Hepatocyte (in vitro differentiated cells): ENCODE measurements at regions not wholly inside any gene's neighbourhood (a gene's known extent, or its start where the extent isn't known, plus 50 kb on each side); places are given as distances from the start of the nearest gene placed in this dataset.

Experiments used
- DNase-seq: peaks from one replicate; pipeline ENCODE4 v3.0.0-alpha.2; 2016; ENCODE audit warnings: low spot score
- H2AFZ ChIP-seq: fragments of 200-600 bp; sonication (generic); 2 replicates; pipeline ENCODE4 v1.6.0; 2016; ENCODE audit warnings: antibody characterized with exemption, mild to moderate bottlenecking
- H3K27ac ChIP-seq: fragments of 200-600 bp; sonication (generic); 2 replicates; pipeline ENCODE4 v1.5.1; 2016; ENCODE audit warnings: mild to moderate bottlenecking
- H3K27me3 ChIP-seq: fragments of 200-600 bp; sonication (generic); 2 replicates; pipeline ENCODE4 v1.6.1; 2016
- H3K36me3 ChIP-seq: fragments of 200-600 bp; sonication (generic); replicated peaks from 2 replicates; pipeline ENCODE4 v1.5.1; 2016; ENCODE audit warnings: low read depth; ENCODE audit not compliant: insufficient read depth
- H3K4me1 ChIP-seq: fragments of 200-600 bp; sonication (generic); 2 replicates; pipeline ENCODE4 v1.5.1; 2016; ENCODE audit warnings: mild to moderate bottlenecking, moderate library complexity; ENCODE audit not compliant: insufficient read depth
- H3K4me2 ChIP-seq: fragments of 200-600 bp; sonication (generic); 2 replicates; pipeline ENCODE4 v1.6.0; 2016
- H3K4me3 ChIP-seq: fragments of 200-600 bp; sonication (generic); 2 replicates; pipeline ENCODE4 v1.5.1; 2016; ENCODE audit warnings: mild to moderate bottlenecking
- H3K79me2 ChIP-seq: fragments of 200-600 bp; sonication (generic); 2 replicates; pipeline ENCODE4 v1.6.0; 2017; ENCODE audit warnings: mild to moderate bottlenecking
- H3K9me2 ChIP-seq: fragments of 200-600 bp; sonication (generic); replicated peaks from 2 replicates; pipeline ENCODE4 v1.6.0; 2017; ENCODE audit warnings: mild to moderate bottlenecking; ENCODE audit not compliant: insufficient read depth
- H3K9me3 ChIP-seq: fragments of 200-600 bp; sonication (generic); 2 replicates; pipeline ENCODE4 v1.5.1; 2016; ENCODE audit warnings: low read depth, mild to moderate bottlenecking
- H4K20me1 ChIP-seq: fragments of 200-600 bp; sonication (generic); 2 replicates; pipeline ENCODE4 v1.6.0; 2016; ENCODE audit warnings: mild to moderate bottlenecking; ENCODE audit not compliant: insufficient read depth, poor library complexity, severe bottlenecking
- EZH2 ChIP-seq: fragments of 200-600 bp; sonication (generic); IDR thresholded peaks from 2 replicates; pipeline ENCODE4 v1.6.1; 2016; ENCODE audit warnings: antibody characterized with exemption, mild to moderate bottlenecking, borderline replicate concordance
- EZH2phosphoT487 ChIP-seq: fragments of 200-600 bp; sonication (generic); IDR thresholded peaks from one replicate; pipeline ENCODE4 v1.6.1; 2018; ENCODE audit warnings: antibody characterized with exemption, mild to moderate bottlenecking, low read depth, moderate library complexity; ENCODE audit not compliant: unreplicated experiment, severe bottlenecking
- WGBS: methylation state at CpG from one replicate; pipeline ENCODE4 v1.1.6; 2016; ENCODE audit warnings: low lambda C conversion rate; ENCODE audit errors: missing lambda C conversion rate; 5-methylcytosine and 5-hydroxymethylcytosine counted together
- TF ChIP-seq, protein P1 (sequence below): fragments of 200-600 bp; sonication (generic); IDR thresholded peaks from 2 replicates; pipeline ENCODE4 v1.5.1; 2016; ENCODE audit warnings: antibody characterized with exemption, mild to moderate bottlenecking; ENCODE audit not compliant: poor library complexity

DNA sequence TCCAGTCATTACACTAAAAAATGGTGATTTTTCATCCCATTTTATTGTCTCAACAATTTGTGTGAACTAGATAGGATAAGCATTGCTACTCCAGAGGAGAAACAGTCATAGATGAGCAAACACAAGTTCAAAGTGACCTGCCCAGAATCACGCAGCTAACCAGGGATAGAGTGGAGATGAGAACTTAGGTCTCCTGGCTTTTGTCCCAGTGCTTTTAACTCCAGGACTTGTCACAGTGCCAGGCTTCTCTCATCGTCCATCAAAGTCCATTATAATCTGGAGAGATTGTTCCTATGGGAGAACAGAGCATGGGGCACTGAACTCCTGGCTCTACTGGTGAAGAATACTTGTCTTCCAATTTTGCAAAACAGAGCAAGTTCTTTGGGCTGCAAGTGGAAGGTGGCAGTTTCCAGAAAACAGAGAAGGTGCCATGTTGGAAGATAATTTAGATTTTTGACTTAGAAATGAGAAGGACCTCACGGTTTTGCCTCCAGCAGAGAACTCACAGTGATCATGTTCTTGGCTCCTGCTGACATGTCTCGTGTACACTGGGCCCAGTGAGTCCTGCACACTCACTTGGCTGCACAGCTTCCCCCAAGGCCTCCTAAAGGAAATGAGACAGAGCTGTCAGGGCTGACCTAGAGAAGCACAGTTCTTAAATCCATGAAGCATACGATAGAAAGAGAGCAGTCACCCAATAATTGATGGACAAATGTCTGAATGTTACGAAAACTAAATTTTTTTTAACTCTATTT is 322.9 kb upstream of the NRP1 start:
- Histone ChIP-seq H3K9me2 (no peaks in the 10 kb centered on the region), H3K4me3 (no peak overlapping the region), H3K4me1 (no peaks in the 10 kb centered on the region), H4K20me1 (no peaks in the 10 kb centered on the region), H3K27ac (no peak overlapping the region), H3K27me3 (no peaks in the 10 kb centered on the region), H3K36me3 (no peaks in the 10 kb centered on the region), H3K9me3 (no peaks in the 10 kb centered on the region), H3K4me2 (no peak overlapping the region), H2AFZ (no peak overlapping the region), H3K79me2 (no peaks in the 10 kb centered on the region)
- TF ChIP-seq, protein P1, sequence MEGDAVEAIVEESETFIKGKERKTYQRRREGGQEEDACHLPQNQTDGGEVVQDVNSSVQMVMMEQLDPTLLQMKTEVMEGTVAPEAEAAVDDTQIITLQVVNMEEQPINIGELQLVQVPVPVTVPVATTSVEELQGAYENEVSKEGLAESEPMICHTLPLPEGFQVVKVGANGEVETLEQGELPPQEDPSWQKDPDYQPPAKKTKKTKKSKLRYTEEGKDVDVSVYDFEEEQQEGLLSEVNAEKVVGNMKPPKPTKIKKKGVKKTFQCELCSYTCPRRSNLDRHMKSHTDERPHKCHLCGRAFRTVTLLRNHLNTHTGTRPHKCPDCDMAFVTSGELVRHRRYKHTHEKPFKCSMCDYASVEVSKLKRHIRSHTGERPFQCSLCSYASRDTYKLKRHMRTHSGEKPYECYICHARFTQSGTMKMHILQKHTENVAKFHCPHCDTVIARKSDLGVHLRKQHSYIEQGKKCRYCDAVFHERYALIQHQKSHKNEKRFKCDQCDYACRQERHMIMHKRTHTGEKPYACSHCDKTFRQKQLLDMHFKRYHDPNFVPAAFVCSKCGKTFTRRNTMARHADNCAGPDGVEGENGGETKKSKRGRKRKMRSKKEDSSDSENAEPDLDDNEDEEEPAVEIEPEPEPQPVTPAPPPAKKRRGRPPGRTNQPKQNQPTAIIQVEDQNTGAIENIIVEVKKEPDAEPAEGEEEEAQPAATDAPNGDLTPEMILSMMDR = no peak
- no peak for TF ChIP-seq EZH2phosphoT487
- TF ChIP-seq EZH2 = no peak
- DNase-seq = no peak
- WGBS = 67% methylated on average over 6 of the region's 6 CpGs

GRCh38 chr10:33655921-33656320 is 321.5 kb upstream of the NRP1 start:
- no peaks in the 10 kb centered on the region for H3K9me2 ChIP-seq
- H3K4me2 ChIP-seq = no peak overlapping the region
- 97% methylated on average over 3 of the region's 3 CpGs for WGBS
- TF ChIP-seq EZH2phosphoT487 (no peak), EZH2 (no peak)
- TF ChIP-seq, protein P1 = no peak
- H3K27me3 ChIP-seq = no peaks in the 10 kb centered on the region
- H4K20me1 ChIP-seq = no peaks in the 10 kb centered on the region
- H2AFZ ChIP-seq = no peak overlapping the region
- no peaks in the 10 kb centered on the region for H3K79me2 ChIP-seq
- DNase-seq = no peak
- H3K36me3 ChIP-seq = no peaks in the 10 kb centered on the region
- H3K4me1 ChIP-seq = no peaks in the 10 kb centered on the region
- H3K9me3 ChIP-seq = no peaks in the 10 kb centered on the region
- no peak overlapping the region for H3K27ac ChIP-seq
- H3K4me3 ChIP-seq = no peak overlapping the region

- no peak for DNase-seq
- no peaks in the 10 kb centered on the region for H3K36me3 ChIP-seq
- H3K9me3 ChIP-seq = no peaks in the 10 kb centered on the region
- no peak for TF ChIP-seq EZH2
- TF ChIP-seq EZH2phosphoT487 = no peak
- TF ChIP-seq, protein P1 = no peak
- H3K79me2 ChIP-seq = no peaks in the 10 kb centered on the region
- H3K4me3 ChIP-seq = no peak overlapping the region
- 82% methylated on average over 8 of the region's 8 CpGs for WGBS
- H3K9me2 ChIP-seq = no peaks in the 10 kb centered on the region
- no peak overlapping the region for H3K4me2 ChIP-seq
- H4K20me1 ChIP-seq = no peaks in the 10 kb centered on the region
- H2AFZ ChIP-seq = no peak overlapping the region
- no peaks in the 10 kb centered on the region for H3K27me3 ChIP-seq
- no peaks in the 10 kb centered on the region for H3K4me1 ChIP-seq
- H3K27ac ChIP-seq = no peak overlapping the region
Observed at GRCh38 chr10:33655165-33655815, 320.8 kb upstream of the NRP1 start.
